ENCODE measurements at regions not wholly inside any gene's neighbourhood (a gene's known extent, or its start where the extent isn't known, plus 50 kb on each side); places are given as distances from the start of the nearest gene placed in this dataset.

DNA sequence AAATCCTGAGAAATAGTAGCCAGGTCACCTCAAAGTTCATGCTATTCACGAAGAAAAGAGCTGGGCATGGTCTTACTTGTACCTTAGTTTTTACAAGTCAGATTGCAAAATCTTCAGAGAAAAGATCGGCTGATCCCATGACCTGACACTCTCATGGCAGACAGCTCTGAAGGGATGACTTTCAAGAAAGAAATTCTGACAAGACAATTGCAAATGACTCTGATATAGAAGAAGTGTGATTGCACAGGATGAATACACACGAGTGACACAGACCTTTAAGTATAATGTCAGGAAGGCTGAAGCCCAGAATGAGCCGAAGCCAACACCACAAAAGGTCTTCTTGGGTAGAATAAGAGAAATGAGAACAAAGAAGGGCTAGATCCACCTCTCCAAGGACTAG is 59.4 kb upstream of the DRD2 start:
- H3K4me3 ChIP-seq (replicated peaks in 1 of 3; ENCODE audit: insufficient read depth in 1 of 3, low read depth in 1 of 3, low read length in 3 of 3) = no peak overlapping the region
- H3K79me2 ChIP-seq (ENCODE audit: control insufficient read depth, insufficient read depth, low read length) = no peaks in the 10 kb centered on the region
- no peaks in the 10 kb centered on the region for H4K20me1 ChIP-seq (replicated peaks; ENCODE audit: control insufficient read depth, extremely low read depth, insufficient read depth, low read length)
- POLR2A ChIA-PET = no interaction called here
- H3K9ac ChIP-seq (replicated peaks; ENCODE audit: extremely low read depth, insufficient read depth, low read length) = no peak overlapping the region
- no peaks in the 10 kb centered on the region for H3K4me1 ChIP-seq (ENCODE audit: control insufficient read depth, extremely low read depth, insufficient read depth, low read length)
- dilution Hi-C loops (cut with MboI; ENCODE audit: extremely low pct_ligation_motif_present, low sequenced_read_pairs) = no loop called here
- no peak overlapping the region for H3K27ac ChIP-seq (ENCODE audit: insufficient read depth, low read depth, low read length)
- H3K9me1 ChIP-seq (replicated peaks; ENCODE audit: control insufficient read depth, extremely low read depth, insufficient read depth, low read length) = no peaks in the 10 kb centered on the region
- H3K9me3 ChIP-seq (replicated peaks; ENCODE audit: control insufficient read depth, insufficient read depth, low read length) = no peaks in the 10 kb centered on the region
- no peak for TF ChIP-seq FOS (IDR thresholded peaks at IDR 0.05; ENCODE audit: borderline replicate concordance, insufficient read depth, low read length)
- no peak for TF ChIP-seq EZH2 (IDR thresholded peaks at IDR 0.05; ENCODE audit: borderline replicate concordance, low read depth, low read length, severe bottlenecking)
- no peak for TF ChIP-seq MYC (IDR thresholded peaks at IDR 0.05; ENCODE audit: low read depth, low read length)
- no peak for TF ChIP-seq JUN (IDR thresholded peaks at IDR 0.05; ENCODE audit: borderline replicate concordance, insufficient read depth, insufficient read length, low read depth)
- TF ChIP-seq, protein P1, sequence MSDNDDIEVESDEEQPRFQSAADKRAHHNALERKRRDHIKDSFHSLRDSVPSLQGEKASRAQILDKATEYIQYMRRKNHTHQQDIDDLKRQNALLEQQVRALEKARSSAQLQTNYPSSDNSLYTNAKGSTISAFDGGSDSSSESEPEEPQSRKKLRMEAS (IDR thresholded peaks at IDR 0.05; ENCODE audit: insufficient read depth, insufficient read length) = no peak
- TF ChIP-seq POLR2AphosphoS5 (IDR thresholded peaks at IDR 0.05; ENCODE audit: insufficient read depth, low read depth, low read length) = no peak
- TF ChIP-seq, protein P2, sequence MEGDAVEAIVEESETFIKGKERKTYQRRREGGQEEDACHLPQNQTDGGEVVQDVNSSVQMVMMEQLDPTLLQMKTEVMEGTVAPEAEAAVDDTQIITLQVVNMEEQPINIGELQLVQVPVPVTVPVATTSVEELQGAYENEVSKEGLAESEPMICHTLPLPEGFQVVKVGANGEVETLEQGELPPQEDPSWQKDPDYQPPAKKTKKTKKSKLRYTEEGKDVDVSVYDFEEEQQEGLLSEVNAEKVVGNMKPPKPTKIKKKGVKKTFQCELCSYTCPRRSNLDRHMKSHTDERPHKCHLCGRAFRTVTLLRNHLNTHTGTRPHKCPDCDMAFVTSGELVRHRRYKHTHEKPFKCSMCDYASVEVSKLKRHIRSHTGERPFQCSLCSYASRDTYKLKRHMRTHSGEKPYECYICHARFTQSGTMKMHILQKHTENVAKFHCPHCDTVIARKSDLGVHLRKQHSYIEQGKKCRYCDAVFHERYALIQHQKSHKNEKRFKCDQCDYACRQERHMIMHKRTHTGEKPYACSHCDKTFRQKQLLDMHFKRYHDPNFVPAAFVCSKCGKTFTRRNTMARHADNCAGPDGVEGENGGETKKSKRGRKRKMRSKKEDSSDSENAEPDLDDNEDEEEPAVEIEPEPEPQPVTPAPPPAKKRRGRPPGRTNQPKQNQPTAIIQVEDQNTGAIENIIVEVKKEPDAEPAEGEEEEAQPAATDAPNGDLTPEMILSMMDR (IDR thresholded peaks at IDR 0.05; ENCODE audit: extremely low read depth in 1 of 2, insufficient read depth in 1 of 2, low read depth in 1 of 2, low read length in 2 of 2) = no peak
- TF ChIP-seq POLR2A (IDR thresholded peaks at IDR 0.05; ENCODE audit: low read depth, low read length) = no peak
- TF ChIP-seq GATA2 (IDR thresholded peaks at IDR 0.05; ENCODE audit: insufficient read depth, insufficient read length, low read depth, low read length) = no peak
- H3K4me2 ChIP-seq (ENCODE audit: insufficient read depth, low read length) = no peak overlapping the region
- CTCF ChIA-PET = interaction anchor here (5.6 kb wide), 1 partner anchor 230 kb away, joined by 67 read pairs; no protein-coding TSS in a partner anchor
- DNase-seq (ENCODE audit: low read depth, low spot score) (no peak), FAIRE-seq (no peak)
- no TSS peak for BruUV-seq (replicated peaks)
- no peaks in the 10 kb centered on the region for H3K27me3 ChIP-seq (ENCODE audit: control insufficient read depth in 2 of 2, insufficient read depth in 2 of 2, low read length in 2 of 2)
- H3K36me3 ChIP-seq (ENCODE audit: control insufficient read depth in 2 of 2, extremely low read depth in 1 of 2, insufficient read depth in 2 of 2, low read length in 2 of 2) = no peaks in the 10 kb centered on the region
- H2AFZ ChIP-seq (ENCODE audit: low read depth, low read length) = no peak overlapping the region
- intact Hi-C loops (cut with micrococcal nuclease) = loop anchor here (5.0 to 10.0 kb wide), 3 partner anchors 162 to 950 kb away; partner anchors contain the start of genes CLDN25 and ZW10

Measured in endothelial cell of umbilical vein (primary cell).